H1 (cell line): ENCODE measurements at regions not wholly inside any gene's neighbourhood (a gene's known extent, or its start where the extent isn't known, plus 50 kb on each side); places are given as distances from the start of the nearest gene placed in this dataset.

Experiments used
- ATF2 ChIP-seq: IDR thresholded peaks from 2 replicates; pipeline ENCODE4 v1.6.1; 2012; ENCODE audit warnings: low read length, inconsistent platforms
- BCL11A ChIP-seq, 2 experiments: IDR thresholded peaks; one replicate each; pipeline ENCODE4 v1.6.1; 2011; ENCODE audit warnings: low read depth in 2 of 2, low read length in 2 of 2, mild to moderate bottlenecking in 2 of 2
- BRCA1 ChIP-seq: IDR thresholded peaks from 2 replicates; pipeline ENCODE4 v1.6.1; 2012; ENCODE audit warnings: low read depth, low read length, improper control_type of control experiment
- CEBPB ChIP-seq: IDR thresholded peaks from 2 replicates; pipeline ENCODE4 v1.6.1; 2012; ENCODE audit warnings: low read depth, low read length
- CTCF ChIP-seq, 3 experiments: IDR thresholded peaks; 1 replicate in 2 of 3; 2 replicates in 1 of 3; pipeline versions ENCODE4 v1.5.1 to v1.6.1; 2011; ENCODE audit warnings: low read length in 3 of 3, mild to moderate bottlenecking in 3 of 3, inconsistent platforms in 2 of 3, low read depth in 1 of 3, moderate library complexity in 1 of 3; ENCODE audit not compliant: insufficient read depth in 1 of 3; ENCODE audit errors: control extremely low read depth in 1 of 3
- E2F6 ChIP-seq: IDR thresholded peaks from 2 replicates; pipeline ENCODE4 v1.6.1; 2012; ENCODE audit warnings: inconsistent platforms
- HDAC6 ChIP-seq: IDR thresholded peaks from one replicate; pipeline ENCODE4 v1.7.1; 2012; ENCODE audit warnings: low read depth, mild to moderate bottlenecking, inconsistent platforms, low read length, moderate library complexity
- MAFK ChIP-seq: IDR thresholded peaks from 2 replicates; pipeline ENCODE4 v1.6.1; 2012; ENCODE audit warnings: low read depth, mild to moderate bottlenecking, improper control_type of control experiment, low read length
- PHF8 ChIP-seq: fragments of 200-600 bp; sonication (generic); conservative IDR thresholded peaks from 2 replicates; pipeline ENCODE4 v1.7.1; 2012; ENCODE audit warnings: low read depth, mild to moderate bottlenecking, inconsistent platforms, low read length, moderate library complexity
- SP1 ChIP-seq: IDR thresholded peaks from 2 replicates; pipeline ENCODE4 v1.6.1; 2011; ENCODE audit warnings: low read depth, low read length
- TAF1 ChIP-seq: IDR thresholded peaks from 2 replicates; pipeline ENCODE4 v1.6.1; 2011; ENCODE audit warnings: mild to moderate bottlenecking, low read depth, low read length
- YY1 ChIP-seq: IDR thresholded peaks from 2 replicates; pipeline ENCODE4 v1.6.1; 2011; ENCODE audit warnings: low read depth, mild to moderate bottlenecking, low read length

GRCh38 chr2:219829667-219830352 is 202.4 kb downstream of the SLC4A3 start:
- TF ChIP-seq E2F6: 0 out of 2 replicates have a peak, but pooled peaks have one; percentile 20
- TF ChIP-seq CTCF (IDR thresholded peaks at IDR 0.05; ENCODE audit: control extremely low read depth in 1 of 3, insufficient read depth in 1 of 3, low read depth in 1 of 3, low read length in 3 of 3): no peak
- no peak for TF ChIP-seq HDAC6
- no peak for TF ChIP-seq YY1
- TF ChIP-seq MAFK: no peak
- no peak for TF ChIP-seq ATF2
- TF ChIP-seq SP1: no peak
- TF ChIP-seq PHF8: no peak
- TF ChIP-seq CEBPB: no peak
- TF ChIP-seq TAF1: no peak
- no peak for TF ChIP-seq BCL11A (IDR thresholded peaks at IDR 0.05; ENCODE audit: low read depth in 2 of 2, low read length in 2 of 2)
- no peak for TF ChIP-seq BRCA1
